Lower lobe of right lung (tissue), 2 donors: ENCODE measurements at regions not wholly inside any gene's neighbourhood (a gene's known extent, or its start where the extent isn't known, plus 50 kb on each side); places are given as distances from the start of the nearest gene placed in this dataset.

ENCODE experiments used
- ATAC-seq, 2 donors: fragments of 200-7000 bp; cut with Tn5 transposase; one replicate each; pipeline ENCODE4 v1.9.1; 2020 to 2022; ENCODE audit warnings: mild to moderate bottlenecking in 2 of 2, moderate library complexity in 2 of 2
- DNase-seq: peaks from one replicate; pipeline ENCODE4 v3.0.0-alpha.2; 2020
- H3K27ac ChIP-seq: fragments of 200-600 bp; one replicate; pipeline ENCODE4 v1.8.0; 2022
- H3K27me3 ChIP-seq: fragments of 200-600 bp; one replicate; pipeline ENCODE4 v1.8.0; 2022; ENCODE audit warnings: low read depth
- H3K36me3 ChIP-seq: fragments of 200-600 bp; one replicate; pipeline ENCODE4 v1.8.0; 2022; ENCODE audit warnings: mild to moderate bottlenecking
- H3K4me1 ChIP-seq: fragments of 200-600 bp; one replicate; pipeline ENCODE4 v1.8.0; 2022
- H3K4me3 ChIP-seq: fragments of 200-600 bp; one replicate; pipeline ENCODE4 v1.8.0; 2022; ENCODE audit warnings: mild to moderate bottlenecking
- H3K9me3 ChIP-seq: fragments of 200-600 bp; one replicate; pipeline ENCODE4 v1.8.0; 2022
- intact Hi-C: fragments of 100-400 bp; cut with DNase I; formaldehyde crosslinking; loops from one replicate; pipeline ENCODE4 v1.11.0; 2022
- TF ChIP-seq, protein P1 (sequence below): fragments of 200-600 bp; IDR thresholded peaks from one replicate; pipeline ENCODE4 v1.8.0; 2022; ENCODE audit warnings: antibody characterized with exemption, mild to moderate bottlenecking
- donor health status: DM: no; HTN: yes; CAD: no; lungs with severe emphysema.

DNA sequence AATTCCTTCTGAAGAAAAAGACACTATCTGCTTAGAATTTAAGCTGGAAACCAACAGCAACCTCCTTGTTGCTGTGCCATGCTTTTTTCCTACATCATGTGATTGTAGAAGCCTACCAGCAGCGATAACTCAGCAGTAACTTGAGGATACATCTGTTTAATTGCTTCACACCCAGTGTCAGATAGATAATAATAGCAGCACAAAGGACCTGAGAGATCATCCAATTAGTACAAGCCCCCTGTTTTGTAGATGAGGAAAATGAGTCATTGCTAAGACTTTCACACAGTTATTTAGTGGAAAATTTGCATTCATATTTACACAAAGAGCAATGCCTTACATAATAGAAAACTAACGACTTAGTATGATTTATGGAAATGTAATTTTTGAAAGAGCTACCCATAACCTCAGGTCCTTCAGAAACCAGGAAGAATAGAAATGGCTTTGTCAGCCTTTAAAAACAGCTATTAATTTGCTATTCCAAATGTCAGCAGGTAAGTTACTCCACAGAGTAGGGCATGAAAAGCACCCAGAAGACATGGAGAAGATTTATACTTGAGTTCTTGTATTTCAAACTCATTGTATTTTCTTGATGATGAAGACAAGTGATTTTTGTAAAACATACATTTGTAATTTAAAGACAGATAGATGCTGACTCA, 93.7 kb upstream of the SGCG start:
- H3K9me3 ChIP-seq: no peaks in the 10 kb centered on the region
- intact Hi-C loops: no loop called here
- TF ChIP-seq, protein P1, sequence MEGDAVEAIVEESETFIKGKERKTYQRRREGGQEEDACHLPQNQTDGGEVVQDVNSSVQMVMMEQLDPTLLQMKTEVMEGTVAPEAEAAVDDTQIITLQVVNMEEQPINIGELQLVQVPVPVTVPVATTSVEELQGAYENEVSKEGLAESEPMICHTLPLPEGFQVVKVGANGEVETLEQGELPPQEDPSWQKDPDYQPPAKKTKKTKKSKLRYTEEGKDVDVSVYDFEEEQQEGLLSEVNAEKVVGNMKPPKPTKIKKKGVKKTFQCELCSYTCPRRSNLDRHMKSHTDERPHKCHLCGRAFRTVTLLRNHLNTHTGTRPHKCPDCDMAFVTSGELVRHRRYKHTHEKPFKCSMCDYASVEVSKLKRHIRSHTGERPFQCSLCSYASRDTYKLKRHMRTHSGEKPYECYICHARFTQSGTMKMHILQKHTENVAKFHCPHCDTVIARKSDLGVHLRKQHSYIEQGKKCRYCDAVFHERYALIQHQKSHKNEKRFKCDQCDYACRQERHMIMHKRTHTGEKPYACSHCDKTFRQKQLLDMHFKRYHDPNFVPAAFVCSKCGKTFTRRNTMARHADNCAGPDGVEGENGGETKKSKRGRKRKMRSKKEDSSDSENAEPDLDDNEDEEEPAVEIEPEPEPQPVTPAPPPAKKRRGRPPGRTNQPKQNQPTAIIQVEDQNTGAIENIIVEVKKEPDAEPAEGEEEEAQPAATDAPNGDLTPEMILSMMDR: no peak
- no peaks in the 10 kb centered on the region for H3K4me1 ChIP-seq
- no peaks in the 10 kb centered on the region for H3K36me3 ChIP-seq
- H3K27ac ChIP-seq: no peak overlapping the region
- DNase-seq (no peak), ATAC-seq (no peak)
- no peaks in the 10 kb centered on the region for H3K27me3 ChIP-seq
- H3K4me3 ChIP-seq: no peak overlapping the region

DNA sequence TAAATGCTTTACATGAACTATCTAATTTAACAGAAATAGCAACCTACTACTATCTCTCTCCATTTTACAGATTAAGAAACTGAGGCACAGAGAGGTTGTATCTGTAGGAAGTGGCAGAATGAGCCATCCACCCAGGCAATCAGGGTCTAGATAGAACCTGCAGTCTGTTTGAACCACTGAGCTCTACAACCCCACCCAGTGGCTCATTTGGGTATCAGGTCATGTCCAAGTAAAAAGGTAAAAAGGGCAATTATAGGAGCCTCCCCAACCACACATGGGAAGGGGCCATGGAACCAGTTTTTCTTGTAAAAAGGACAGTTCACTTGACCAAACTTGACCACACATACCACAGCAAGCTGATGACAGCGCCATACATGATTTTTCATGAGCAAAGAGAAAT, 92.9 kb upstream of the SGCG start:
- Histone ChIP-seq H3K27me3 (no peaks in the 10 kb centered on the region), H3K4me1 (no peaks in the 10 kb centered on the region), H3K9me3 (no peaks in the 10 kb centered on the region), H3K36me3 (no peaks in the 10 kb centered on the region), H3K27ac (no peak overlapping the region), H3K4me3 (no peak overlapping the region)
- intact Hi-C loops: no loop called here
- TF ChIP-seq, protein P1: peak; percentile 43
- DNase-seq: no peak
- ATAC-seq: peak; percentile 48 to 50

DNA sequence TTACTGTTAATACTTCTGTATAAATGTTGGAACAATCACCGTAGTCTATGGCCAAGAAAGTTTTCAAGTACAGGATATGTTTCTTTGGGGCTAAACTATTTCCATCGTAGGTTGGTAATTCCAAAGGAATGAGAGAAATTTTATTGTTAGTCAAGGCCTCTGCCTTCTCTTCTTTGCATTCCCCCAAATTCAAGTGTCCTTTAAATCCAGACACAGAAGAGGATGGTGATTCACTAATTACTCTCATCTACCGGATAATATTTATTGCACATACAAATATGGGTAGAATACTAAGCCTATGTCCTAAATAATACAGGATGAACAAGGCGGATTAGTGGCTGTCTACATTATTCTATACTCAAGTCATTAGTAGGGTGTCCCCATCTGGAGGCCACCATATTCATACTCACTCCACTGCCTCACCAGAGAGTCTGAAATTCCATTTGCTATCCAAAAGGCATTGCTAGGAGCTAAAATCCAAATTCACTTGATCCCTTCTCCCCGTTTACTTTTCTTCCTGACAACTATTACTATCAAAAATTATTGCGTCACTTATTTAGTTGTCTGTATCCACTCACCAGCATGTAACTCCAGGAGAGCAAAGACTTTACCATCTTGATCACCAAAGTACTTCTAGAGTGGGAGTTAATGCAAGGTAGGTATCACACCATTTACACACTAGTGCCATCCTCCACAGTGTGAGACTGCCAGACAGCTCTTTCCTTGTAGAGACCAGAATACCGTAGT, 82.4 kb upstream of the SGCG start:
- intact Hi-C loops: no loop called here
- ATAC-seq: no peak
- Histone ChIP-seq H3K9me3 (no peaks in the 10 kb centered on the region), H3K27me3 (no peaks in the 10 kb centered on the region), H3K4me1 (no peaks in the 10 kb centered on the region), H3K36me3 (no peaks in the 10 kb centered on the region), H3K27ac (no peak overlapping the region), H3K4me3 (no peak overlapping the region)
- DNase-seq: no peak
- TF ChIP-seq, protein P1: no peak

DNA sequence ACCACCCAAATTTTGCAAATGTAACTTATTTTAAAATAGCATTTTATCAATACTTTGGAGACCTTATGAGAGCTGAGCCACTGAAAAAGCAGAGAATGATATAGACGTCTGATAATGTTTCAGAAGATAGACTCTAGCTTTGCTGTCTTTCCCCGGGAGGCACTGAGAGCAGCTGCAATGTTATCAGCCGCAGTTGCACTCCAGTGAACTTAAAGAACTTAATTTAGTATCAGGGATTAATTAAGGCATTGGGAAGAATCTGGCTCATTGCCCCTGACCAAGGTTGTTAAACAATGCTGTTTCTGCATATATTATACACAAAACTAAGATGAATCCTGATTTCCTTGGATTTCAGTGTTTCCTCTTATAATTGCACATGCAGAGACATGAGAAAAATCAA, 75.7 kb upstream of the SGCG start:
- DNase-seq: no peak
- intact Hi-C loops: no loop called here
- H3K27ac ChIP-seq: no peak overlapping the region
- H3K4me3 ChIP-seq: no peak overlapping the region
- H3K36me3 ChIP-seq: no peaks in the 10 kb centered on the region
- H3K27me3 ChIP-seq: no peaks in the 10 kb centered on the region
- H3K9me3 ChIP-seq: no peaks in the 10 kb centered on the region
- H3K4me1 ChIP-seq: no peaks in the 10 kb centered on the region
- TF ChIP-seq, protein P1: no peak
- no peak for ATAC-seq

DNA sequence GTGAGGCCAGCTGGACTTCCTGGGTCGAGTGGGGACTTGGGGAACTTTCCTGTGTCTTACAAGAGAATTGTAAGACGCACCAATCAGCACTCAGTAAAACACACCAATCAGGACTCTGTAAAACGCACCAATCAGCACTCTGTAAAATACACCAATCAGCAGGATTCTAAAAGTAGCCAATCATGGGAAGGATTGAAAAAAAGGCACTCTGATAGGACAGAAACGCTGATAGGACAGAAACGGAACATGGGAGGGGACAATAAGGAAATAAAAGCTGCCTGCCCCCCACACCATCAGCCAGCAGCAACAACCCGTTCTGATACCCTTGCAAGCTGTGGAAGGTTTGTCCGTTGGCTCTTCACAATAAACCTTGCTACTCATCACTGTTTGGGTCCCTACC, 73.1 kb upstream of the SGCG start:
- Histone ChIP-seq H3K36me3 (no peaks in the 10 kb centered on the region), H3K27me3 (no peaks in the 10 kb centered on the region), H3K4me1 (no peaks in the 10 kb centered on the region), H3K27ac (no peak overlapping the region), H3K9me3 (no peaks in the 10 kb centered on the region), H3K4me3 (no peak overlapping the region)
- intact Hi-C loops: no loop called here
- ATAC-seq (no peak), DNase-seq (no peak)
- TF ChIP-seq, protein P1: no peak
